A549 (cell line): ENCODE measurements at regions not wholly inside any gene's neighbourhood (a gene's known extent, or its start where the extent isn't known, plus 50 kb on each side); places are given as distances from the start of the nearest gene placed in this dataset.

Experiments used
- ATAC-seq, 2 experiments: fragments of 200-7000 bp in 1 of 2; fragments of >200 bp in 1 of 2; cut with Nextera tagmentation in 1 of 2; cut with Tn5 transposase in 1 of 2; 3 replicates each; pipeline versions ENCODE4 v1.8.0 to v1.9.1; 2018 to 2020; ENCODE audit warnings: mild to moderate bottlenecking in 1 of 2, moderate library complexity in 1 of 2
- CTCF ChIA-PET: fragments of 300-600 bp; sonication (Branson Sonifier 250); formaldehyde crosslinking; extraction: SDS; loops from one replicate; lab custom pipeline; 2021; ENCODE audit warnings: antibody characterized with exemption, inconsistent platforms; lab: Yijun Ruan, JAX
- POLR2A ChIA-PET: fragments of 350-600 bp; formaldehyde crosslinking; extraction: SDS; loops from one replicate; lab custom pipeline; 2021; ENCODE audit warnings: antibody characterized with exemption, inconsistent platforms; lab: Yijun Ruan, JAX
- DNase-seq, 2 experiments: peaks; one replicate each; pipeline versions ENCODE4 v3.0.0 to v3.0.0-alpha.2; 2011 to 2016; ENCODE audit warnings: low read depth in 1 of 2, low spot score in 1 of 2
- FAIRE-seq: peaks from 2 replicates; lab custom pipeline; 2011; peaks lifted over from hg19 to GRCh38; lab: Jason Lieb, UNC
- H3K27ac ChIP-seq, 2 experiments: fragments of >200 bp; sonication (Bioruptor Twin); formaldehyde crosslinking; 3 replicates each; pipeline ENCODE4 v1.5.1; 2016 to 2017
- H3K4me1 ChIP-seq: fragments of >200 bp; sonication (Bioruptor Twin); formaldehyde crosslinking; 3 replicates; pipeline ENCODE4 v1.6.1; 2016
- H3K4me2 ChIP-seq: fragments of >200 bp; sonication (Bioruptor Twin); formaldehyde crosslinking; 3 replicates; pipeline ENCODE4 v1.6.1; 2016
- H3K4me3 ChIP-seq: fragments of >200 bp; sonication (Bioruptor Twin); formaldehyde crosslinking; 3 replicates; pipeline ENCODE4 v1.5.1; 2016
- H3K9me3 ChIP-seq: fragments of >200 bp; sonication (Bioruptor Twin); formaldehyde crosslinking; 3 replicates; pipeline ENCODE4 v1.6.1; 2016
- CHD2 ChIP-seq: fragments of 150-350 bp; IDR thresholded peaks from 2 replicates; pipeline ENCODE4 v1.6.1; 2014; ENCODE audit warnings: low read length; ENCODE audit not compliant: partially characterized antibody
- CTCF ChIP-seq: fragments of >200 bp; sonication (Bioruptor Twin); formaldehyde crosslinking; IDR thresholded peaks from 3 replicates; pipeline ENCODE4 v1.5.1; 2016
- ESRRA ChIP-seq: fragments of 150-350 bp; IDR thresholded peaks from 2 replicates; pipeline ENCODE4 v1.6.1; 2014; ENCODE audit warnings: mild to moderate bottlenecking, low read length, borderline replicate concordance
- FOSB ChIP-seq: fragments of 250-450 bp; sonication (Bioruptor Pico); IDR thresholded peaks from 2 replicates; pipeline ENCODE4 v1.5.0; 2020; ENCODE audit warnings: mild to moderate bottlenecking, moderate library complexity
- FOXS1 ChIP-seq: fragments of 250-450 bp; sonication (Bioruptor Pico); IDR thresholded peaks from 2 replicates; pipeline ENCODE4 v1.5.0; 2020; ENCODE audit warnings: mild to moderate bottlenecking, moderate library complexity
- GATA3 ChIP-seq: IDR thresholded peaks from 2 replicates; pipeline ENCODE4 v1.6.1; 2012; ENCODE audit warnings: borderline replicate concordance
- HOXB5 ChIP-seq: fragments of 250-450 bp; sonication (Bioruptor Pico); IDR thresholded peaks from 2 replicates; pipeline ENCODE4 v1.5.0; 2020; ENCODE audit warnings: mild to moderate bottlenecking, moderate library complexity
- JUN ChIP-seq, 2 experiments: fragments of >200 bp; sonication (Bioruptor Twin); formaldehyde crosslinking; IDR thresholded peaks; 2 replicates in 1 of 2; 3 replicates in 1 of 2; pipeline ENCODE4 v1.6.1; 2016 to 2017
- KDM1A ChIP-seq: fragments of 200-600 bp; sonication (generic); IDR thresholded peaks from 2 replicates; pipeline ENCODE4 v1.6.1; 2016; ENCODE audit warnings: low read depth, mild to moderate bottlenecking
- NR3C1 ChIP-seq: fragments of >200 bp; sonication (Bioruptor Twin); formaldehyde crosslinking; IDR thresholded peaks from 3 replicates; pipeline ENCODE4 v1.6.1; 2017
- RARB ChIP-seq: fragments of 250-450 bp; sonication (Bioruptor Pico); IDR thresholded peaks from 2 replicates; pipeline ENCODE4 v1.8.0; 2021; ENCODE audit warnings: mild to moderate bottlenecking, moderate library complexity
- RFX5 ChIP-seq: fragments of 450-650 bp; IDR thresholded peaks from 2 replicates; pipeline ENCODE4 v1.7.1; 2014; ENCODE audit warnings: antibody characterized with exemption, mild to moderate bottlenecking, moderate library complexity
- RNF2 ChIP-seq: fragments of 200-600 bp; sonication (generic); IDR thresholded peaks from 2 replicates; pipeline ENCODE4 v1.6.1; 2016; ENCODE audit warnings: low read depth, mild to moderate bottlenecking, antibody characterized with exemption, moderate library complexity, borderline replicate concordance
- SMC3 ChIP-seq: fragments of >200 bp; sonication (Bioruptor Twin); formaldehyde crosslinking; IDR thresholded peaks from 3 replicates; pipeline ENCODE4 v1.6.1; 2018; ENCODE audit warnings: inconsistent platforms
- SREBF2 ChIP-seq: fragments of 450-650 bp; IDR thresholded peaks from 2 replicates; pipeline ENCODE4 v1.6.1; 2014; ENCODE audit warnings: mild to moderate bottlenecking, moderate library complexity
- TP53 ChIP-seq: fragments of 250-450 bp; sonication (Bioruptor Pico); IDR thresholded peaks from 2 replicates; pipeline ENCODE4 v1.5.0; 2021; ENCODE audit warnings: mild to moderate bottlenecking, moderate library complexity
- ZFP36 ChIP-seq: fragments of 450-650 bp; IDR thresholded peaks from 2 replicates; pipeline ENCODE4 v1.6.1; 2014; ENCODE audit warnings: borderline replicate concordance; ENCODE audit not compliant: partially characterized antibody
- ZNF302 ChIP-seq: fragments of 250-450 bp; sonication (Bioruptor Pico); IDR thresholded peaks from 2 replicates; pipeline ENCODE4 v1.9.0; 2021; ENCODE audit warnings: inconsistent platforms, mild to moderate bottlenecking, moderate library complexity
- ZSCAN20 ChIP-seq: fragments of 250-450 bp; sonication (Bioruptor Pico); IDR thresholded peaks from 2 replicates; pipeline ENCODE4 v1.8.0; 2022; ENCODE audit warnings: mild to moderate bottlenecking, moderate library complexity
- WGBS: methylation state at CpG from one replicate; pipeline ENCODE4 v1.1.6; 2017; ENCODE audit errors: missing lambda C conversion rate; 5-methylcytosine and 5-hydroxymethylcytosine counted together
- TF ChIP-seq, protein P1 (sequence below): fragments of 200-600 bp; sonication (generic); IDR thresholded peaks from 2 replicates; pipeline ENCODE4 v1.6.1; 2016; ENCODE audit warnings: antibody characterized with exemption, mild to moderate bottlenecking, moderate library complexity

GRCh38 chr5:26535215-26535614, 503.2 kb downstream of the CDH9 start:
- Histone ChIP-seq H3K9me3 (no peaks in the 10 kb centered on the region), H3K4me3 (no peak overlapping the region), H3K4me1 (no peaks in the 10 kb centered on the region), H3K4me2 (no peak overlapping the region), H3K27ac (no peak overlapping the region)
- no peak for FAIRE-seq
- CTCF ChIA-PET = no interaction called here
- POLR2A ChIA-PET = no interaction called here
- ATAC-seq = no peak
- 11% methylated on average over 3 of the region's 3 CpGs for WGBS
- TF ChIP-seq HOXB5 (CRISPR knock-in tag) = no peak
- TF ChIP-seq ZFP36 = no peak
- TF ChIP-seq TP53 (CRISPR knock-in tag) = no peak
- no peak for TF ChIP-seq SMC3
- TF ChIP-seq GATA3 = no peak
- TF ChIP-seq KDM1A = no peak
- TF ChIP-seq FOSB (CRISPR knock-in tag) = no peak
- TF ChIP-seq NR3C1 = no peak
- TF ChIP-seq SREBF2 = no peak
- TF ChIP-seq CTCF = no peak
- no peak for TF ChIP-seq FOXS1 (CRISPR knock-in tag)
- no peak for TF ChIP-seq ESRRA
- TF ChIP-seq, protein P1, sequence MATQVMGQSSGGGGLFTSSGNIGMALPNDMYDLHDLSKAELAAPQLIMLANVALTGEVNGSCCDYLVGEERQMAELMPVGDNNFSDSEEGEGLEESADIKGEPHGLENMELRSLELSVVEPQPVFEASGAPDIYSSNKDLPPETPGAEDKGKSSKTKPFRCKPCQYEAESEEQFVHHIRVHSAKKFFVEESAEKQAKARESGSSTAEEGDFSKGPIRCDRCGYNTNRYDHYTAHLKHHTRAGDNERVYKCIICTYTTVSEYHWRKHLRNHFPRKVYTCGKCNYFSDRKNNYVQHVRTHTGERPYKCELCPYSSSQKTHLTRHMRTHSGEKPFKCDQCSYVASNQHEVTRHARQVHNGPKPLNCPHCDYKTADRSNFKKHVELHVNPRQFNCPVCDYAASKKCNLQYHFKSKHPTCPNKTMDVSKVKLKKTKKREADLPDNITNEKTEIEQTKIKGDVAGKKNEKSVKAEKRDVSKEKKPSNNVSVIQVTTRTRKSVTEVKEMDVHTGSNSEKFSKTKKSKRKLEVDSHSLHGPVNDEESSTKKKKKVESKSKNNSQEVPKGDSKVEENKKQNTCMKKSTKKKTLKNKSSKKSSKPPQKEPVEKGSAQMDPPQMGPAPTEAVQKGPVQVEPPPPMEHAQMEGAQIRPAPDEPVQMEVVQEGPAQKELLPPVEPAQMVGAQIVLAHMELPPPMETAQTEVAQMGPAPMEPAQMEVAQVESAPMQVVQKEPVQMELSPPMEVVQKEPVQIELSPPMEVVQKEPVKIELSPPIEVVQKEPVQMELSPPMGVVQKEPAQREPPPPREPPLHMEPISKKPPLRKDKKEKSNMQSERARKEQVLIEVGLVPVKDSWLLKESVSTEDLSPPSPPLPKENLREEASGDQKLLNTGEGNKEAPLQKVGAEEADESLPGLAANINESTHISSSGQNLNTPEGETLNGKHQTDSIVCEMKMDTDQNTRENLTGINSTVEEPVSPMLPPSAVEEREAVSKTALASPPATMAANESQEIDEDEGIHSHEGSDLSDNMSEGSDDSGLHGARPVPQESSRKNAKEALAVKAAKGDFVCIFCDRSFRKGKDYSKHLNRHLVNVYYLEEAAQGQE = no peak
- TF ChIP-seq CHD2 = no peak
- no peak for TF ChIP-seq RFX5
- DNase-seq = no peak

DNA sequence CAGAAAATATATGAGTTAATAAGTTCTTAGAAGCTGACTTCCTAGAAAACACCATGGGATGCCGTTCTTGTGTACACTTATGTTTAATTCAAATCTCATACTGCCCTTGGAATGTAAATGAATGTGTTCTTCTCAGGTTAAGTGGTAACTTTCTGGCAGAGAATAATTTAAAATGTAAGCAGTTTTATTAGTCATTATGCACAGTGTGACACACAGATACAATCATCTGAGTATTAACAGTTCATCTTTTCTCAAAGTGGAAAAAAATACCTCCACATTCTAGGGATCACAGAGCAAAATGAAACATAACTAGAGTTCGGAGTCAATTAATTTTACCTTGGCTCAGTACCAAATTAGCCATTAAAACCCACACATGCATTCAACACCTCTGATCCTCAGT, 508.1 kb downstream of the CDH9 start:
- DNase-seq = no peak
- Histone ChIP-seq H3K9me3 (no peaks in the 10 kb centered on the region), H3K4me3 (no peak overlapping the region), H3K4me2 (no peak overlapping the region), H3K27ac (no peak overlapping the region), H3K4me1 (no peaks in the 10 kb centered on the region)
- ATAC-seq = no peak
- CTCF ChIA-PET = no interaction called here
- POLR2A ChIA-PET = no interaction called here
- TF ChIP-seq RARB (no peak), RNF2 (no peak), JUN (IDR thresholded peaks at IDR 0.05) (no peak), ZNF302 (no peak)
- WGBS = 17% methylated on average over 2 of the region's 2 CpGs
- FAIRE-seq = no peak

DNA sequence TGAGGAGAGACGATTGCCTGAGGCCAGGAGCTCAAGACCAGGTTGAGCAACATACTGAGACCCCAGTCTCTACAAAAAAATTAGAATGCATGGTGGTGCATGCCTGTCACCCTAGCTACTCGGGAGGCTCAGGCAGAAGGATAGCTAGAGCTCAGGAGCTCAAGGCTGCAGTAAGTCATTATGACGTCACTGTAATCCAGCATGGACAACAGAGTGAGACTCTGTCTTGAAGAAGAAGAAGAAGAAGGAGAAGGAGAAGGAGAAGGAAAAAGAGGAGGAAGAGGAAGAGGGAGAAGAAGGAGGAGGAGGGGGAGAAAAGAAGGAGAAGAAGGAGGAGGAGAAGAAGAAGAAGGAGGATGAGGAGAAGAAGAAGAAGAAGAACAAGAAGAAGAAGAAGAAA, 519.1 kb downstream of the CDH9 start:
- Histone ChIP-seq H3K9me3 (no peaks in the 10 kb centered on the region), H3K4me3 (no peak overlapping the region), H3K4me2 (no peak overlapping the region), H3K27ac (no peak overlapping the region), H3K4me1 (no peaks in the 10 kb centered on the region)
- no peak for DNase-seq
- CTCF ChIA-PET = no interaction called here
- no peak for FAIRE-seq
- WGBS = 11% methylated on average over 3 of the region's 3 CpGs
- TF ChIP-seq KDM1A = no peak
- no peak for TF ChIP-seq ZSCAN20 (CRISPR knock-in tag)
- POLR2A ChIA-PET = no interaction called here
- no peak for ATAC-seq
